Heart left ventricle (tissue), 16 donors: ENCODE measurements at regions not wholly inside any gene's neighbourhood (a gene's known extent, or its start where the extent isn't known, plus 50 kb on each side); places are given as distances from the start of the nearest gene placed in this dataset.

Experiments used
- ATAC-seq, 4 donors: fragments of 200-7000 bp; cut with Tn5 transposase; one replicate each; pipeline ENCODE4 v1.9.1; 2020 to 2022; ENCODE audit warnings: moderate library complexity in 4 of 4, mild to moderate bottlenecking in 3 of 4, moderate number of reproducible peaks in 1 of 4
- DNase-seq, 5 donors: peaks; one replicate each; pipeline ENCODE4 v3.0.0-alpha.2; 2020
- H3K27ac ChIP-seq, 12 donors: fragments of 200-600 bp; sonication (generic) in 4 of 12; one replicate each; pipeline versions ENCODE4 v1.5.0 to v1.8.0; 2016 to 2022; ENCODE audit warnings: mild to moderate bottlenecking in 2 of 12
- H3K27me3 ChIP-seq, 9 donors: fragments of 200-600 bp; sonication (generic) in 2 of 9; one replicate each; pipeline versions ENCODE4 v1.5.1 to v1.8.0; 2016 to 2022; ENCODE audit warnings: mild to moderate bottlenecking in 3 of 9
- H3K36me3 ChIP-seq, 9 donors: fragments of 200-600 bp; sonication (generic) in 2 of 9; one replicate each; pipeline versions ENCODE4 v1.5.0 to v1.8.0; 2018 to 2022; ENCODE audit warnings: mild to moderate bottlenecking in 2 of 9
- H3K4me1 ChIP-seq, 12 donors: fragments of 200-600 bp; sonication (generic) in 4 of 12; one replicate each; pipeline versions ENCODE4 v1.5.0 to v1.8.0; 2016 to 2022; ENCODE audit warnings: mild to moderate bottlenecking in 3 of 12
- H3K4me3 ChIP-seq, 12 donors: fragments of 200-600 bp; sonication (generic) in 4 of 12; one replicate each; pipeline versions ENCODE4 v1.5.0 to v1.8.0; 2017 to 2022; ENCODE audit warnings: mild to moderate bottlenecking in 9 of 12, moderate library complexity in 4 of 12
- H3K9me3 ChIP-seq, 12 donors: fragments of 200-600 bp; sonication (generic) in 4 of 12; one replicate each; pipeline versions ENCODE4 v1.5.0 to v1.8.0; 2016 to 2022; ENCODE audit warnings: mild to moderate bottlenecking in 1 of 12
- CTCF ChIP-seq, 12 donors: fragments of 200-600 bp; sonication (generic) in 4 of 12; IDR thresholded peaks; one replicate each; pipeline versions ENCODE4 v1.5.0 to v1.8.0; 2018 to 2022; ENCODE audit warnings: antibody characterized with exemption in 12 of 12, mild to moderate bottlenecking in 5 of 12
- POLR2A ChIP-seq, 2 donors: fragments of 450-650 bp; IDR thresholded peaks; one replicate each; pipeline ENCODE4 v1.6.1; 2017; ENCODE audit warnings: antibody characterized with exemption in 2 of 2, mild to moderate bottlenecking in 2 of 2, moderate library complexity in 2 of 2
- WGBS, 4 donors: extraction: QIAGEN DNeasy Blood & Tissue Kit in 2 of 4; methylation state at CpG; one replicate each; pipeline versions ENCODE4 v1.1.5 to v1.1.7; 2013 to 2018; 5-methylcytosine and 5-hydroxymethylcytosine counted together
- intact Hi-C, 10 donors: fragments of 100-400 bp; cut with DNase I; formaldehyde crosslinking; loops; one replicate each; pipeline versions ENCODE4 v1.11.1 to v1.14.2; 2022
- donor health status: ischemic (EF 13 %, LVEDD 7.1; RV severe dilation, severe dysfunction).
- donor health status: healthy with polysubstance abuse.
- donor health status: DM: no; HTN: yes; CAD: no.
- donor health status: DM: no; HTN: no; CAD: no.
- donor health status: ischemic (EF 25% LVEDD 6.9; RV normal size, moderate dysfunction).
- donor health status: ischemic (EF 25% LVEDD 5.7; RV mildly dilated, moderate dysfunction).
- donor health status: healthy.
- donor health status: DM: yes; HTN: yes; CAD: no.
- donor health status: ischemic (EF 35%, LVEDD 5.7; RV mildly dilated, moderate dysfunction).
- donor health status: nonischemic (EF 11% LVEDD 7.7; RV severe dilation, severe dysfunction).
- donor health status: DM: yes; HTN: yes; CAD: no.
- donor health status: PGD.
- donor health status: ischemic (EF 29% LVEDD 5.4; RV normal size, mild dysfunction).
- donor health status: nonischemic (EF 23%, LVEDD 6.1; RV moderate dilation, normal function).

- WGBS, 4 donors, result 72 to 88% (median 81%) methylated on average over 1 of the region's 1 CpG
These were observed 518.7 kb upstream of the MGAT4C start for GRCh38 chr12:86774841-86775388.

GRCh38 chr12:86772696-86773095 is 516.5 kb upstream of the MGAT4C start:
- Histone ChIP-seq H3K4me3 (no peak overlapping the region), H3K9me3 (peaks cover 0 to 2% (median 0%) of the 10 kb centered on the region in 12 donors), H3K36me3 (no peaks in the 10 kb centered on the region), H3K27ac (no peak overlapping the region), H3K27me3 (no peaks in the 10 kb centered on the region), H3K4me1 (no peaks in the 10 kb centered on the region)
- DNase-seq (no peak), ATAC-seq (no peak)
- no peak for TF ChIP-seq CTCF (IDR thresholded peaks at IDR 0.05)
- TF ChIP-seq POLR2A (IDR thresholded peaks at IDR 0.05), result no peak
- intact Hi-C loops, result no loop called here
- WGBS, 4 donors, result 55 to 79% (median 74%) methylated on average over 2 of the region's 2 CpGs

More at GRCh38 chr12:86774841-86775388, 518.7 kb upstream of the MGAT4C start:
- Histone ChIP-seq H3K27me3 (no peaks in the 10 kb centered on the region), H3K4me1 (no peaks in the 10 kb centered on the region), H3K27ac (no peak overlapping the region), H3K9me3 (peaks cover 0 to 2% (median 0%) of the 10 kb centered on the region in 12 donors), H3K36me3 (no peaks in the 10 kb centered on the region), H3K4me3 (no peak overlapping the region)
- intact Hi-C loops, result no loop called here
- ATAC-seq, result no peak
- no peak for TF ChIP-seq CTCF (IDR thresholded peaks at IDR 0.05)
- no peak for DNase-seq

GRCh38 chr12:86770871-86771270 is 514.7 kb upstream of the MGAT4C start:
- DNase-seq, result no peak
- ATAC-seq, result no peak
- TF ChIP-seq POLR2A (IDR thresholded peaks at IDR 0.05) (no peak), CTCF (IDR thresholded peaks at IDR 0.05) (no peak)
- H3K4me3 ChIP-seq, result no peak overlapping the region
- intact Hi-C loops, result no loop called here
- H3K27ac ChIP-seq, result no peak overlapping the region
- no peaks in the 10 kb centered on the region for H3K4me1 ChIP-seq
- peaks cover 0 to 2% (median 0%) of the 10 kb centered on the region in 12 donors for H3K9me3 ChIP-seq
- H3K36me3 ChIP-seq, result no peaks in the 10 kb centered on the region
- H3K27me3 ChIP-seq, result no peaks in the 10 kb centered on the region

GRCh38 chr12:86748894-86749293 is 492.7 kb upstream of the MGAT4C start:
- DNase-seq, result no peak
- H3K4me1 ChIP-seq, result no peaks in the 10 kb centered on the region
- H3K27ac ChIP-seq, result no peak overlapping the region
- H3K4me3 ChIP-seq, result no peak overlapping the region
- ATAC-seq, result no peak
- 65 to 72% (median 70%) methylated on average over 2 of the region's 2 CpGs for WGBS, 4 donors
- no peak for TF ChIP-seq POLR2A (IDR thresholded peaks at IDR 0.05)
- intact Hi-C loops, result no loop called here
- H3K27me3 ChIP-seq, result no peaks in the 10 kb centered on the region
- no peaks in the 10 kb centered on the region for H3K9me3 ChIP-seq
- no peaks in the 10 kb centered on the region for H3K36me3 ChIP-seq

- no peak for ATAC-seq
- Histone ChIP-seq H3K4me1 (no peaks in the 10 kb centered on the region), H3K27me3 (no peaks in the 10 kb centered on the region), H3K9me3 (no peaks in the 10 kb centered on the region), H3K4me3 (no peak overlapping the region), H3K36me3 (no peaks in the 10 kb centered on the region), H3K27ac (no peak overlapping the region)
- no peak for DNase-seq
- intact Hi-C loops, result no loop called here
- TF ChIP-seq CTCF (IDR thresholded peaks at IDR 0.05) (no peak), POLR2A (IDR thresholded peaks at IDR 0.05) (no peak)
- WGBS, 4 donors, result 74 to 82% (median 77%) methylated on average over 2 of the region's 2 CpGs
These were observed 488.5 kb upstream of the MGAT4C start for GRCh38 chr12:86744547-86745212.
